GM12864 (cell line): ENCODE measurements at regions not wholly inside any gene's neighbourhood (a gene's known extent, or its start where the extent isn't known, plus 50 kb on each side); places are given as distances from the start of the nearest gene placed in this dataset.

Experiments
- DNase-seq: peaks from one replicate; pipeline ENCODE4 v3.0.0-alpha.2; 2011; ENCODE audit warnings: low read depth
- H3K4me3 ChIP-seq: 2 replicates; pipeline ENCODE4 v1.5.1; 2011; ENCODE audit warnings: mild to moderate bottlenecking, low read depth, low read length, control low read depth
- TF ChIP-seq, protein P1 (sequence below): IDR thresholded peaks from 2 replicates; pipeline ENCODE4 v1.5.1; 2011; ENCODE audit warnings: low read depth, mild to moderate bottlenecking, moderate library complexity, low read length, control low read depth, inconsistent platforms; ENCODE audit errors: missing control alignments

DNA sequence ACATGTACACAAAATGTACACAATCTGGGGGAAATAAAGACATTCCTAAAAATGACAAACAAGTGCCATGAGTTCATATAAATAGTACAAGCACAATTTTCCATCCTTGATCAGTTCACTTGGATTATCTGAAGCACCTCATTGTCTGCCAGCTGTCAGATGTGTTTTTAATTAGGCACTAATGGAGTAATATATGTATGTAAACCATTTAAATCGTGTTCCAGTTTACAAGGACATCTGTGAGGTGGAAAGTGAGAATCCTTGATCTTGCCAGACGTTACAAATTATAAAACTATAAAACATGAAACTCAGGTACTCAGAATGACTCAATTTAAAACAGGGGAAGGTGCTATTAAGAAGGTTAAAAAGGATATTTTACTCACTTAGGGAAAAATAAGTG, 1312.2 kb downstream of the PLA2G4A start:
- DNase-seq: no peak
- H3K4me3 ChIP-seq: no peak overlapping the region
- TF ChIP-seq, protein P1, sequence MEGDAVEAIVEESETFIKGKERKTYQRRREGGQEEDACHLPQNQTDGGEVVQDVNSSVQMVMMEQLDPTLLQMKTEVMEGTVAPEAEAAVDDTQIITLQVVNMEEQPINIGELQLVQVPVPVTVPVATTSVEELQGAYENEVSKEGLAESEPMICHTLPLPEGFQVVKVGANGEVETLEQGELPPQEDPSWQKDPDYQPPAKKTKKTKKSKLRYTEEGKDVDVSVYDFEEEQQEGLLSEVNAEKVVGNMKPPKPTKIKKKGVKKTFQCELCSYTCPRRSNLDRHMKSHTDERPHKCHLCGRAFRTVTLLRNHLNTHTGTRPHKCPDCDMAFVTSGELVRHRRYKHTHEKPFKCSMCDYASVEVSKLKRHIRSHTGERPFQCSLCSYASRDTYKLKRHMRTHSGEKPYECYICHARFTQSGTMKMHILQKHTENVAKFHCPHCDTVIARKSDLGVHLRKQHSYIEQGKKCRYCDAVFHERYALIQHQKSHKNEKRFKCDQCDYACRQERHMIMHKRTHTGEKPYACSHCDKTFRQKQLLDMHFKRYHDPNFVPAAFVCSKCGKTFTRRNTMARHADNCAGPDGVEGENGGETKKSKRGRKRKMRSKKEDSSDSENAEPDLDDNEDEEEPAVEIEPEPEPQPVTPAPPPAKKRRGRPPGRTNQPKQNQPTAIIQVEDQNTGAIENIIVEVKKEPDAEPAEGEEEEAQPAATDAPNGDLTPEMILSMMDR: no peak

DNA sequence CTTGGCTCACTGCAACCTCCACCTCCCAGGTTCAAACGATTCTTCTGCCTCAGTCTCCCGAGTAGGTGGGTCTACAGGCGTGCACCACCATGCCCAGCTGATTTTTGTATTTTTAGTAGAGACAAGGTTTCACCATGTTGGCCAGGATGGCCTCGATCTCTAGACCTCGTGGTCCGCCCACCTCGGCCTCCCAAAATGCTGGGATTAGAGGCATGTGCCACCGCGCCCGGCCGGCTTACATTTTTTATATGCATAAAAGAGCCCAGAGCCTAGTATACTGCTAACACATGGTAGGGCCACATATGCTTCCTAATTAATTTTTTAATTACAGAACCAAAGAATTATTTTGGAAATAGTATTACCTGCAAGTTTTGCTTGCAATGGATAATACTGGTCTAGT, 1325.4 kb downstream of the PLA2G4A start:
- no peak overlapping the region for H3K4me3 ChIP-seq
- TF ChIP-seq, protein P1: no peak
- DNase-seq: no peak

DNA sequence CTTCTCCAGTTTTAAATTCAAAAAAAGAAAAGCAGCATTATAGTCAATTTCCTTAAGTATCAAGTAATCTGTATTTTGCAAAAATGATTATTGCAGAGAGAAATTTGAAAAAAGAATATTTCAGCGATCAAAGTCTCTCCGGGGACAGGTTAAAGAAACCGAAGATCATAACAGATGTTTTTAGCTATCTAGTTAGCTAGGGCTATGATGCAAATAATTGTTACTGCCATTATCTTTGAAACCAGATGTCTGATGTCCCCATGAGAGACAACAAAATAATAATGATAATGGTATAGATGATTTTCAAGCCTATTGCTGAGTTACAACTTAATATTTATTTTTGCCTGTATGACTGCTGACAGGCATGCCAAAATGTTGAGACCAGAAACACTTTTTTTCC, 1326.0 kb downstream of the PLA2G4A start:
- TF ChIP-seq, protein P1: no peak
- DNase-seq: no peak
- H3K4me3 ChIP-seq: no peak overlapping the region

DNA sequence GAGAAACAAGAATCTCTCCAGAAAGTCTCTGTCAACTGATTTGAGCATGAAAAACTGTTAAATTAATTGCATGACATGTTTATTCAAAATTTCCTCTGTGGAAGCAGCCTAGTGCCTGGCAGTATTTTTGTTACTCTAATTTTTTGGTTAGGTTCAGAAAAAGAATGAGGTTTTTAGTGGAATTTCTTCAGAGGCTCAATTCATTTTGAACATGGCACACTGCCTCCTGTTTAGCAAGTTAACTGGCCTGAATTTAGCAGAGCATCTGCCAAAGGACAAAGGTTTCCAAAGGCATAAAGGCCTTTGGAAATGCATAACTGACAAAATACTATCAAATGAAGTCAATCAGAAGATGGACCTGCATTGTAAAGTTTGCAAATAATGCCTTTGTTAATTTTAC, 1326.5 kb downstream of the PLA2G4A start:
- TF ChIP-seq, protein P1: no peak
- H3K4me3 ChIP-seq: no peak overlapping the region
- DNase-seq: no peak

DNA sequence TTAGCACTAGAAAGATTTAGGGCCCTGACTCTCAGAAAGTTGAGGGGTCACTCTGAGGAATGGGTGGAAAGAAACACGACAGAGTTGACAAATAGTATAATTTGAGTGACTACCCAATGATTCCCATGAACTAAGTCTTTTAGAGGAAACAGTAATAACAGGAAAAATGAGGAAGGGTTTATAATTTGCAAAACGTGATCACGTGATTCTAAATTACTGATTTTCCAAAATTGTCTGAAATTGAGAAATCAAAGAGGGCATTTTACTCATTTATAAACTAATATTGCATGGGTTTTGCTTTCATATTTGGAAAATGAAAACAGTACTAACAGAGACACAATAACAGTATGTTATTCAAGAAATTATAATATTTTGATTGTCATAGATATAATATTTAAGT, 1335.7 kb downstream of the PLA2G4A start:
- TF ChIP-seq, protein P1: no peak
- no peak overlapping the region for H3K4me3 ChIP-seq
- DNase-seq: no peak

DNA sequence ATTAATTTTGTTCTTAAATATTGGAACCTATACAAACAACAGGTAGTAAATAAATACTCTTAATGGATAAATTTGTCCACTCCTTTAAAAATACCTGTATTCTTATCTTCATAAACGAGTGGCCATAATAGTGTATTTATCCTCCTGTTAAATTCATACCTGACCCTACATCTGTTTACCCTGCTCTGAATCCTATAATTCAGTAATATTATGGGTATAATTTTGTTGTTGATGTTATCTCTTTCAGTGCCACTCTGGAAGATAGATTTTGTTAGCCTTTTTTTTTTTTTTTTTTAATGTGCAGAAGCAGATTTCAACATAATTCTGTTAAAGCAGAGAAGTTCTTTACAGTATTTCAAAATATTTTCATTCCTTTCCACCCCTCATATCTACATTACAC, 1337.9 kb downstream of the PLA2G4A start:
- H3K4me3 ChIP-seq: no peak overlapping the region
- TF ChIP-seq, protein P1: no peak
- no peak for DNase-seq

DNA sequence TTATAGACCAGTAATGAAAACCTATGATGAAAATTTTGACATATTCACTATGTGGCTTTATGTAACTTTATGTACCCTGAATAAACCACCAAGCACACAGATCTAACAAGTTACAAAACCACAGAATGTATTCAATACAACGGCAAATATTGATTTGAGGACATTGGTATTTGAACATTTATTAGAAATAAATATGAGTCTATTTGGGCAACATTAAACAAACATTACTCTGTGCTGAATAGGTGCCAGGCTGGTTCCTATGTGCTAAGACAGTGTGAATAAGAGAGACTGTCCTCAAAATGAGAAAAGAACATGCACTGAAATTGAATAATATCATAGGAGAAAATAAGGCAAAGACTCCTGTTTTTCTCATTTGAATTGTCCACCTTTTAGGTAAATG, 1341.2 kb downstream of the PLA2G4A start:
- TF ChIP-seq, protein P1: no peak
- no peak overlapping the region for H3K4me3 ChIP-seq
- DNase-seq: no peak
